GM11168 (cell line): ENCODE measurements at regions not wholly inside any gene's neighbourhood (a gene's known extent, or its start where the extent isn't known, plus 50 kb on each side); places are given as distances from the start of the nearest gene placed in this dataset.
"Not testable (repeated sequence)": the region's sequence is repeated elsewhere in the genome, so short reads cannot be mapped to it uniquely, and the experiment has no call there.

ENCODE experiments used
- in situ Hi-C: fragments of 300-500 bp; cut with MboI; formaldehyde crosslinking; loops from one replicate; pipeline ENCODE4 v1.12.0; 2022; ENCODE audit warnings: low sequenced_read_pairs; ENCODE audit not compliant: unreplicated experiment

DNA sequence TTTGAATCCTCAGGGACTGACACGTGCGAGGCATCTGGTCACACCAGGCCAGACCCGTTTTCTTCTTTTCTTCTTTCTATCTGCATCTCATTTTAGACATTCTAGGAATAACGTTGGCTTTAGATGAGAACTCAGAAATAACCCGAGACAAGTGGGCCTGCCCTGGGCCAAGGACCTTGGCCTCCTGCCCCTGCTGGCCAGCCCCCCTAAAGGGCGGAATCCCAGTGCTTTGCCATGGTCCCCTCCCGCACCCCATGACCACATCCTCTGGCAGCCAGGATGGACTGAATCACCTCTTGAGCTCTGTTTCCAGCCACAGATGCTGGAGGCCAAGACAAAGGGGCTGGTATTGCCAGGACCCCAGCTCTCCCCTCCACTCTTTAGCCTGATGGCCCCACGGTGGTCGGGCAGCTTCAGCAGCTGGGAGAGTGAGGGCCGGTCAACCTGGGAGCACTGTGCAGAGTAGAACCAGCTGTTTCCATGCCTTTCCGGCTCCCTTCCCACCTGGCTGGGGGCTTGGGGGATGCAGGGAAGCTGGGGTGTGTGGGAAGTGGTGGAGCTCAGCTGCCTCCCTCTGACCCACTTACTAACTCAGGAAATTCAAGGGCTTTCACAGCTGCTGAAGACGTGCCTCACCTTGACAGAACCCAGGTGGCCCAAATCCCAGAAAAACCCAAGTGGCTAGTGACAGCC lies 190.9 kb downstream of the FAM43A start:
- in situ Hi-C loops: no loop called here

DNA sequence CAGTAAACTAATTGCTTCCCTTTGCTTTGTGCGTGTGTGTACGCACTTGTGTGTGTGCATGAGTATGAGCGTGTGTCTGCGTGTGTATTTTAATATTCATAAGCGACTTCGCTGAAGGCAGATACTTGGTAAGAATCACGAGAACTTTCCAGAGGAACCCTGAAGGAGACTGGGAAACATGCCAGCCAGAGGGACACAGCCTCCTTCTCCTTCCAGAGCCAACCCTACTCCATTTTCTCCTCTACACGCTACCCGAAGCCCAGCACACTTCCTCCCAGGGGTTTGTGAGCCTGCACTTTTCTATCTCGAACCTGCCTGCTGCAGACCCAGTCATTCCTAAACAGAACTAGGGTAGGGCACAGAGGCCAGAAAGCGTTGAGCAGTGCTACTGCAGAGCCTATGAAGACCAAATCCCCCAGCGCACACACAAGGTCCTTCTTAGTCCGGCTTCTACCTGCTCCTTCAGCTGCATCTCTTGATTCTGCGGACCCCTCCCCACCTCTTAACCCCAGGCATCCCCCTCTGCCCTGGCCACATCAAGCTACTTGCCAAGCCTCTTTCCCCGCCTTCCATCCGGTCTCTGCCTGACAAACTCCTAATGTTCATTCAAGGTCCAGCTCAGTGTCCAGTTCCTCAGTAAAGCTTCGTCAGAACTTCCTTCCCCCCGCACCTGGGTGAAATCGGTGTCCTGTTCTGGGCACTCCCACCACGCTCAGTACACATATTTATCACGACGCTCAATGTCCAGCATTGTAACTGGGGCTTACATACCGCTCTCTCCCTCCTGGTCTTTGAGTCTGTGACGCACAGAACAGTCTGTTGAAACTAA lies 191.8 kb downstream of the FAM43A start:
- in situ Hi-C loops: no loop called here

DNA sequence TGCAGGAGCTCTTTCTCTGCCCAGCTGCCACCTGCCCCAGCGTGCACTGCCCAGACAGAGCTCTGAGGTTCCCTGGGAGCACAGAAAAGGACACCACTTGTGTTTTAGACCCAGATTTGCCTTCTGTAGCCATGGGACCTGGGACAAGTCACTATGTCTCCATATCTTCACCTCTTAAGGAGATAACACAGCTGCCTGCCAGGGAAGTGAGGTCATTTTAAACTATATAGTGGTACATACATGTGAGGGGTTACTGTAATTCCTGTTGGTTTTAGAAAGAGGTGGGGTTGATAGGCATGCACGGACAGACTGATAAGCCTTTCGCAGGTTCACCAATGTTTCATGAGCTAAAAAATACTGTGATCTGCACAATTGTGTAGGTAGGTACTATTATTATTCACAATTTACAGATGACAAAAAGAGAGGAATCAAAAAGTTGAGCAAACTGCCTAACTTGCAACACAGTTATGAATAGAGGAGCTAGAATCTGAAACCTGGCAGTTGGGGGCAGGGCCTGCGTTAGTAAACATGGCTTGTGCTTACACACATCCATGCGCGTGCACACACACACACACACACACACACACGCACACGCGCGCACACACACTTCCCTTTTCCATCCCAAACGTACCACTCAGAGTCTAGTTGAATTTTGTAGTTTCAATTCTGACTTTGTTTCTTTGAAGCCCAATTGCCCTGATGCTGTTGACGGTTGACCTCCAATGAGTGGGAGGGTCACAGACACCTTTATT lies 193.6 kb downstream of the FAM43A start:
- in situ Hi-C loops: no loop called here

DNA sequence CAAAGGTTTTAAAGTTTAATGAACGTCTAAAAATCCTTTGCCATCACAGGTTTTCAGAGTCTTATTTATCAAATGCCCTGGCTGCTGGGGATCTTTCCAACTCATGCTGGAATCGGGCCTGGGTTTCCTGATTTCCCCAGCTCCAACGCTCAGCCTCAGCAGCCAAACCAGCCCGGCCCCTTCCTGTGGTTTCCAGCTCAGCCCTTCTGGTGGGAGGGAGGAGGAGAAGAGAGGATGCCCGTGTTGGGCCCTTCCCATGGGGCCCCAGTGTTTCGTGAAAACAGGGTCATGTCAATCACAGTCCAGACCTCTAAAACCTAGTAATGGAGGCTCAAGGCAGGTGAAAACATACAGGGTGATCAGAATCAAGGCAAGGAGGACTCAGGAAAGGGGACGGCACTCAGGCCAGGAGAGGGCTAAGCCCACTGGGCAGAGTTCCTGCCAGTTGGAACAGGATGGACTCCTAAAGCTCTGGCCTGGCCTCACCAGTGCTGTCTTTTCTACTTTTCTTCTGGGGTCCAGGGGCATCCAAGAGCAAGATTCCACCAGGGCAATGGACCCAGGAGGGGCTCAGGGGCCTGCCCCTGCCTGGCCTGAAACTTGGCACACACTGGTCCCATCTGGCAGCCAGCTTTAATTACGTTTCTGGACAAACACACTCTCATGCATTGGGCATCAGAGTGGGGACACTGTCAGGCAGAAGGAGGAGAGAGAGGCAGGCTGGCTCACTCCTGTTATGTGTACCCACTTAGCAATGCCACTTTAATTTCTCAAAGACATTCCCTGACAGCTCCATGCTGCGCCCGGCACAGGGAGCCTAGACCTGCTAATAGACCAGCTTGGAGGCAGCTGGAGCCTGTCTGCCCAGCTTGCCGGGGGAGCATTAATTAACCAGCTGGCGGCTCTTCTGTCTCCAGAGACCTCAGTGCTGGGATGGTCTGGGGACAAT lies 194.6 kb downstream of the FAM43A start:
- in situ Hi-C loops: no loop called here

DNA sequence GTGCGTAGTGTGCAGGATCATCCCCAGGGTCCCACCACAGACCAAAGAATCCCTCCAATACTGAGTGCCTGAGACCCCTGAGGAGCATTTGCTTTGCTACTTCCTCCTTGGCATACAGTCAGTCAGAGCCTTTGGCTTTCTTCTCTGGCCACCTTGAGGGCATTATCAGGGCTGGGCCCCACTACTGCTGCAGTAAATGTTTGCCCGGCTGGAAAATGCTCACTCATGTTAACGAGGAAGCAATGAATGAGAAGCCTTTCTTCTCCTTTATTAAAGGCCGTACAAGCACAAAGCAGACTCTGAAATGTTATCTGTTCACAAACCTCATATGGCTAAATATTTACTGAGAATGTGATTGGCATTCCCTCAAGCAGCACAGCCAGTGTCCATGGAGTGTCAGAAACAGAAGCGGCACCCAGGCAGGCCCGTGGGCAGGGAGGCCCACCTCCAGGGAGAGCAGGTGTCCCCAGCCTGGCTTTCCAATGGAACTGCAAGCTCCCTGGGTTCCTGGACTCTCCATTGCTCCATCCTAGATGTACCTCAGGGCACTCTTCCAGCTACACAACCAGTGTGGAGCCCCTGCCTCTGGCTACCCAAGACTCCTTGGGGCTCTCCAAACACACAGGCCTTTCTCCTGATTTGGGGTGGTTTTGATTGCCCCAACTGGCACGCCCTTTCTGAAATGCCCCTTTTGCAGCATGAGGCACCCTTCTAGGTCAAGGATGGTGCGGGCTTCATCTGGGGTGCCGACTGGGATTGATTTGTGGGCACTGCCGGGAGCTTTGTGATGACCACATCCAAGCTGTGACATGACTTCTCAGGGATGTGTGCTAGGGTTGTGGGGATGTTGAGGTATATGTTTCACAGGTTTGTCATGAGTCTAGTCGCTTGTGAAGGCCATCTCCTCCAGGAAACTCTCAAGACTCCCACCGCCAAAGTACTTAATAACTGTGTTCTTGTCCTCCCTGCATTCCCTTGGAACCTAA lies 195.6 kb downstream of the FAM43A start:
- in situ Hi-C loops: no loop called here

DNA sequence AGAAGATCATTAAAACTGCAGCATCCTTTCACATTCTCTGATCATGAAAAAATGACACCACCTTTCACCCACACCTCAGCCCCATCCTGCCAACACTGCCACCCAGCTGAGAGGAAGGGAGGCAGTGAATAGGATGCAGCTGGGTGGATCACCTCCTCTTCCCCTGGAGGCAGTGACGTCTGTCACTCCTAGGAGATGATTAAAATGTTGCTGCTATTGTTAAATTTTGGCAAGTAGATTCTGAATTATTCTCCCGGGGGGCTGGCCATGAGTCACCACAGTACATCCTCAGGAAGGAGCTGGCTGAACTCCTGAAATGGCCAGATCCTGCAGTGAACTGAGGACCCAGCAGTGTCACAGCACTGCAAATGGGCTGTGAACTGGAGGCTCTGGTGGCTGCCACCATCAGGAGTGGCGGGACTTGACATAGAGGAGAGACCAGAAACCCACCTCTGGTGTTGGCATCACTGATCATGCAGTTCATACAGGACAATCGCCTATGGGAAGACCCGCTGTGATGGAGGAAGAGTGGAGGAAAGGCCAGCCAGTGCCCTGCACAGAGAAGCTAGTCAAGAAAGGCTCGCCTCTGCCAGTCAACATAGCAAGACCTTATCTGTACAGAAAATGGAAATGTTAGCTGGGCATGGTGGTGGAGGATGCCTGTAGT lies 199.1 kb downstream of the FAM43A start:
- in situ Hi-C loops: no loop called here

DNA sequence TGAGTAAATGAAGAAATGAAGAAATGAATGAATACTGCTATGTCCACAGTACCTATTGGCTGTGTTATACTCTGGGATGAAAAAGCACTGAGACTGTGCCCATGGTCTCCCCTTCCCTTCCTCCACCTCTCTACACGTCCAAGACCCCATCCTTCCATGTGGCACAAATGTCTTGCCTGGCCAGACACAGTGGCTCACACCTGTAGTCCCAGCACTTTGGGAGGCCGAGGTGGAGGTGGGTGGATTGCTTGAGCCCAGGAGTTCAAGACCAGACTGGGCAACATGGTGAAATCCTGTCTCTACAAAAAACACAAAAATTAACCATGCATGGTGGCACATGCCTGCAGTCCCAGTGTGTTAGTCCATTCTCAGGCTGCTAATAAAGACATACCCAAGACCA lies 200.1 kb downstream of the FAM43A start:
- in situ Hi-C loops: no loop called here

DNA sequence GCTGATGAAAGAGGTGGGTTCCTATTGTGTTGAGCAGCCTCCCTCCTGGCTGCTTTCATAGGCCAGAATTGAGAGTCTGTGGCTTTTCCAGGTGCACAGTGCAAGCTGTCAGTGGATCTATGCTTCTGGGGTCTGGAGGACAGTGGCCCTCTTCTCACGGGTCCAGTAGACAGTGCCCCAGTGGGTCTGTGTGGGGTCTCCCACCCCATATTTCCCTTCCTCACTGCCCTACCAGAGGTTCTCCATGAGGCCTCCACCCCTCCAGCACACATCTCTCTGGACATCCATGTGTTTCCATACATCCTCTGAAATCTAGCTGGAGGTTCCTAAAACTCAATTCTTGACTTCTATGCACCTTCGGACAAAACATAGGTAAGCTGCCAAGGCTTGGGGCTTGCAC lies 201.2 kb downstream of the FAM43A start:
- in situ Hi-C loops: no loop called here

DNA sequence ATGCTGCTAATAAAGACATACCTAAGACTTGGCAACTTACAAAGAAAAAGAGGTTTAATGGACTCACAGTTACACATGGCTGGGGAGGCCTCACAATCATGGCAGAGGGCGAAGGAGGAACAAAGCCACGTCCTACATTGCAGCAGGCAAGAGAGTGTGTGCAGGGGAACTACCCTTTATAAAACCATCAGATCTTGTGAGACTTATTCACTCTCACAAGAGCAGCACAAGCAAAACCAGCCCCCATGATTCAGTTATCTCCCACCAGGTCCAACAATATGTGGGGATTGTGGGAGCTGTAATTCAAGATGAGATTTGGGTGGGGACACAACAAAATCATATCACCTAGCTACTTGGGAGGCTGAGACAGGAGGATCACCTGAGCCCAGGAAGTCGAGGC lies 202.4 kb downstream of the FAM43A start:
- in situ Hi-C loops: not testable (repeated sequence)

DNA sequence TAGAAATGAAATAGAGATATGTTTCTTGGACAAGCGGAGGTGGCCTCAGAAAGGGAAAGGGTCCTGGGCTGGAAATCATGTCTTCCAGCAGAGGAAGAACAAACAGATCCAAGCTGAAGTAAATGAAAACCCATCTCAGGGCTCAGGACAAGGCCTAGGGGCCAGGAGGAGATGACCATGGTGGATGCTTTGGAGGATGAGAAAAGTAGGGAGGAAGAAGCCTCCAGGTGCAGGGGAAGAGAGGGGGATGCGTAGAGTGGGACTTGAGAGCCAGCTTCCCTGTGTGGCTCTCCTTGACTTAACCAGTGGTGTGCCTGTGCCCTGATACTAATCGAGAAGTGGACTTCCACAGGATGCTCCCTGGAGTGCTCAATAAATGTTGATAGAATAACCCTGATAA lies 203.2 kb downstream of the FAM43A start:
- in situ Hi-C loops: no loop called here

DNA sequence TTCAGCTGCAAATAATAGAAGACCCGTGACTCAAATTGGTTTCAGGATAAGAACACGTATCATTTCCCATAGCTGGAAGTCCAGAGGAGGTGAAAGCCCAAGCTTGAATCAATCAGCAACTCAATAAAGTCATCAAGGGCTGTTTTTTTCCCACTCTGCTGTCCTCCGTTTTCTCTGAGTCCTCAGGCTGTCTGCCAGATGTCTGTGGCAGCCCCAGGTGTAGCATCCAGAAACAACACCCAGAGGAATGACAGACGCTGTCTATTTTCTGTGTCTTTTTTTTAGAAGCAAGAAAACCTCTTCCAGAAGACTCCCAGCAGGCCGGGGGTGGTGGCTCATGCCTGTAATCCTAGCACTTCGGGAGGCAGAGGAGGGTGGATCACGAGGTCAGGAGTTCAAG lies 204.4 kb downstream of the FAM43A start:
- in situ Hi-C loops: no loop called here

DNA sequence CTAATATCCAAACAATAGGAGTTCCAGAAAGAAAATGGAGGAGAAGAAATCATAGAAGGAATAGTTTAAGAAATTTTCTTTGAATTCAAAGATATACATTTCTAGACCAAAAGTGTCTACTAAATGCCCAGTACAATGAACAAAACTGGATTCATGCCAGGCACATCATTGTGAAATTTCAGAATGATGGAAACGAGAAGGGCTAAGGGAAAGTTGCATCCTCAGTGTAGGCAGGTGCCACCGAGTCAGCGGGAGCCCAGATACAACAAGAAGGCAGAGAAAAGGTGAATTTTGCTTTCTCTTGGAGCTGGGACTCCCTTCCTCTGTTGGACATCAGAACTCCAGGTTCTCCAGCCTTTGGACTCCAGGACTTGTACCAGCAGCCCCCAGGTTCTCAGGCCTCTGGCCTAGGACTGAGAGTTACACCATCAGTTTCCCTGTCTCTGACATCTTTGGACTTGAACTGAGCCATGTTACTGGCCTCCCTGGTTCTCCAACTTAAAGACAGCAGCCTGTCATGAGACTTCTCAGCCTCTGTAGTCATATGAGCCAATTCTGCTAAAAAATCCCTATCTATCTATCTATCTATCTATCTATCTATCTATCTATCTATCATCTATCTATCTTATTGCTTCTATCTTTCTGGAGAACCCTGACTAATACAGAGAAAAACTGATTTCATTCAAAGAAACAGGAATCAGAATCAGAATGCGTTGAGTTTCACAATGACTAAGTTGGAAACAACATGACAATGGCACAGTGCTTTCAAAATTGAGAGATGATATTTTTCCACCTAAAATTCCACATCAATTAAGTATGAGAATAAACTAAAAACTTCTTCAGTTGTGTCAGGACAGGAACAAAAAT lies 207.7 kb downstream of the FAM43A start:
- in situ Hi-C loops: no loop called here

DNA sequence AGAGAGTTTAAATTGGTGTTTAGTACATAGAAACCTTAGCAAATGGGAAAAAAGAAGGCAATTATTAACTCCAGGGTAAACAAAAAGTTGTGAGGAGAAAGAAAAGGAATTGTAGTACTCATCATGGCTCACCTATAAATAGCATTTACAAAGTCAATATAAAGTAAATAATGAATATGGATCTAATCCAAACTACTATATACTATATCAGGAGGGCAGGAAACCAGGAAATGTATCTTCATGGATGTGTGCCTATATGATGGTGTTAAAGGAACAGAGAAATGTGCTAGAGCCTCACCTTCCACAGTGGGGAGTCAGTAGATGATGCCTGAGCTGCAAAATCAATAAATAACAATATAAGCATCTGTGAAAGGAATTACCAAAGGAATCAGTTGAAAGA lies 208.9 kb downstream of the FAM43A start:
- in situ Hi-C loops: no loop called here

DNA sequence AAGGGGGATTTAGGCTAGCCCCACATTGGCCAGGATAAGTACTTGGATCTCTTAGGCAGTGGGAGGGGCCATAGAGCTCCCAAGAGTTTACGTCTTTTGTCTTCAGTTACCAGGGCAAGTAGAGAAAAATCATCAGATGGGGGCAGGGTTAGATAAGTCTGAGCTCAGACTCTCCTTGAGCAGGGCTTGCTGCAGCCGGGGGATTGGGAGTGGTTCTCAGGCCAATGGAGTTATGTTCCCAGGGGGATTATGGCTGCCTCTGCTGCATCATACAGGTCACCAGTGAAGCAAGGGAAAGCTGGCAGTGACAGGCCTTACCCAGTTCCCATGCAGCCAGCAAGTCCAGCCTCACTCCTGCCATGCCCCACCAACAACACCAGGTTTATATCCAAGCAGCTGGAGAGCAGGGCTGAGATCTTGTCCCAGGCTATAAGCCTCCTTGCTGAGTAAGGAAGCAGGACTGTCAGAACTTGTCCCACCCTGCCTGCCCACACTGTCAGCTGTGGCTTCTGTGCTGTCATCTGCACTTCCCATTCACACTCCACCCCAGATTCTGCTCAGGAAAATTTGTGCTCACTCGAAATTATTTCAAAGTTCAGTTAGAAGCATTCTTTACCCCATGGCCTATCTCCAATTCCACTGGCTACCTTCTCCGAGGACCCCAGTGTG lies 215.3 kb downstream of the FAM43A start:
- in situ Hi-C loops: no loop called here

DNA sequence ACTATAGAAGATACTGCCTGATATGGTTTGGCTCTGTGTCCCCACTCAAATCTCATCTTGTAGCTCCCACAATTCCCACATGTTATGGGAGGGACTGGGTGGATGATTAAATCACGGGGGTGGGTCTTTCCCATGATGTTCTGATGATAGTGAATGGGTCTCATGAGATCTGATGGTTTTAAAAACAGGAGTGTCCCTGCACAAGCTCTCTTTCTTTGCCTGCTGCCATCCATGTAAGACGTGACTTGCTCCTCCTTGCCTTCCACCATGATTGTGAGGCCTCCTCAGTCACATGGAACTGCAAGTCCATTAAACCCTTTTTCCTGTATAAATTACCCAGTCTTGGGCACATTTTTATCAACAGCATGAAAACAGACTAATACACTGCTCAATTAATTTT lies 217.8 kb downstream of the FAM43A start:
- in situ Hi-C loops: not testable (repeated sequence)

DNA sequence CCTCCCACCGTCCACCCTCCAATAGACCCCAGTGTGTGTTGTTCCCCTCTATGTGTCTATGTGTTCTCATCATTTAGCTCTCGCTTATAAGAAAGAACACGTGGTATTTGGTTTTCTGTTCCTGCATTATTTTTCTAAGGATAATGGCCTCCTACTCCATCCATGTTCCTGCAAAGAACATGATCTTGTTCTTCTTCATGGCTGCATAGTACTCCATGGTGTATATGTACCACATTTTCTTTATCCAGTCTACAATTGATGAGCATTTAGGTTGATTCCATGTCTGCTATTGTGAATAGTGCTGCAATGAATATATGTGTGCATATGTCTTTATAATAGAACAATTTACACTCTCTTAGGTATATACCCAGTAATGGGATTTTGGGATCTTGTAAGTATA lies 219.3 kb downstream of the FAM43A start:
- in situ Hi-C loops: not testable (repeated sequence)

DNA sequence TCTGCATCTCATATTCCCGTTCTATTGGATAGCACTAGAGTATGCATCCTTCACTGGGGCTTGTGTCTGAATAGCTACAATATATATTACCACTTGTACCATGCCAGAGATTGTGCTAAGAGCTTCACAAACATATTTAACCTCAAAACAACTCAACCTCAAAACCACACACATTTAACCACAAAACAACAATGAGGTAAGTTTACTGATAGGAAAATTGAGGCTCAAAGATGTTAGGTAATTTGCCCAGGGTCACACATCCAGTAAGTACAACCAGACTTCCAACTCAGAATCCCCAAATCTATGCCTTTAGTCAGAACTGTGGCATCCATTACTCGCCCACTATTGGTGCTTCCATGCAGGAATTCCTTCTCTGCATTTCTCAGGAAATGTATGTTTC lies 220.0 kb downstream of the FAM43A start:
- in situ Hi-C loops: no loop called here
